ENCODE measurements at regions not wholly inside any gene's neighbourhood (a gene's known extent, or its start where the extent isn't known, plus 50 kb on each side); places are given as distances from the start of the nearest gene placed in this dataset.

GRCh38 chr12:87671757-87672156 lies 357.4 kb downstream of the C12orf50 start:
- Histone ChIP-seq H3K27ac (ENCODE audit: low read depth in 1 of 2, low read length in 2 of 2) (no peak overlapping the region), H3K36me3 (ENCODE audit: insufficient read depth, low read length) (no peaks in the 10 kb centered on the region), H3K4me1 (ENCODE audit: insufficient read depth, low read length) (no peaks in the 10 kb centered on the region), H3K27me3 (ENCODE audit: control insufficient read depth in 1 of 2, insufficient read depth in 2 of 2, low read length in 2 of 2) (no peaks in the 10 kb centered on the region), H3K9me3 (ENCODE audit: control insufficient read depth in 1 of 2, insufficient read depth in 1 of 2, low read length in 2 of 2) (no peaks in the 10 kb centered on the region), H3K4me3 (ENCODE audit: low read length) (no peak overlapping the region)
- POLR2A ChIA-PET = no interaction called here
- Mint-ChIP-seq H3K36me3 (ENCODE audit: low read depth) (no peaks in the 10 kb centered on the region), H3K27me3 (no peaks in the 10 kb centered on the region), H3K9me3 (no peaks in the 10 kb centered on the region), H3K4me3 (no peak overlapping the region), H3K4me1 (ENCODE audit: low read depth) (no peaks in the 10 kb centered on the region), H3K27ac (no peak overlapping the region)
- CTCF ChIA-PET = no interaction called here
- TF ChIP-seq, protein P1, sequence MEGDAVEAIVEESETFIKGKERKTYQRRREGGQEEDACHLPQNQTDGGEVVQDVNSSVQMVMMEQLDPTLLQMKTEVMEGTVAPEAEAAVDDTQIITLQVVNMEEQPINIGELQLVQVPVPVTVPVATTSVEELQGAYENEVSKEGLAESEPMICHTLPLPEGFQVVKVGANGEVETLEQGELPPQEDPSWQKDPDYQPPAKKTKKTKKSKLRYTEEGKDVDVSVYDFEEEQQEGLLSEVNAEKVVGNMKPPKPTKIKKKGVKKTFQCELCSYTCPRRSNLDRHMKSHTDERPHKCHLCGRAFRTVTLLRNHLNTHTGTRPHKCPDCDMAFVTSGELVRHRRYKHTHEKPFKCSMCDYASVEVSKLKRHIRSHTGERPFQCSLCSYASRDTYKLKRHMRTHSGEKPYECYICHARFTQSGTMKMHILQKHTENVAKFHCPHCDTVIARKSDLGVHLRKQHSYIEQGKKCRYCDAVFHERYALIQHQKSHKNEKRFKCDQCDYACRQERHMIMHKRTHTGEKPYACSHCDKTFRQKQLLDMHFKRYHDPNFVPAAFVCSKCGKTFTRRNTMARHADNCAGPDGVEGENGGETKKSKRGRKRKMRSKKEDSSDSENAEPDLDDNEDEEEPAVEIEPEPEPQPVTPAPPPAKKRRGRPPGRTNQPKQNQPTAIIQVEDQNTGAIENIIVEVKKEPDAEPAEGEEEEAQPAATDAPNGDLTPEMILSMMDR (IDR thresholded peaks at IDR 0.05) = no peak
- intact Hi-C loops (cut with DNase I, micrococcal nuclease) = no loop called here
- ATAC-seq (ENCODE audit: poor library complexity) (no peak), DNase-seq (no peak)

DNA sequence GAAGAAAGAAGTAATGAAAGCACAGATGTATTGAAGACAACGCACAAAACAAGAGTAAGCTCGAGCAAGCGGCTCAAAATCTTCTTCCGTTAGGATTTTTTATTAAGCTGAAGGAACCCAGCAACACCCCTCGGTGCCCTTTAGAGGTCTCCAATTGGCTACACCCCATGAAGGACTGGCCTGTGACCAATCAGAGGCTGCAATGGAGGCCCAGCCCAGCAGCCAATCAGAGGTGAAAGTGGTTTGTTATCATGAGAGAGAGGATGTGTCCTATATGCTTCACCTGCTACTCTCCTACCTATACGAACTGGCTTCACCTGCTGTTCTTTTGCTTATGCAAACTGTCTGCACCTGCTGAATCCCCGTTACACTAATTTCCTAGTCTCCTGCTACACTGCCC lies 358.8 kb downstream of the C12orf50 start:
- ATAC-seq (ENCODE audit: poor library complexity) (no peak), DNase-seq (no peak)
- H3K9me3 ChIP-seq (ENCODE audit: control insufficient read depth in 1 of 2, insufficient read depth in 1 of 2, low read length in 2 of 2) = no peaks in the 10 kb centered on the region
- H3K4me1 ChIP-seq (ENCODE audit: insufficient read depth, low read length) = no peaks in the 10 kb centered on the region
- H3K9me3 Mint-ChIP-seq = no peaks in the 10 kb centered on the region
- ChIA-PET CTCF (no interaction called here), POLR2A (no interaction called here)
- H3K27ac Mint-ChIP-seq = no peak overlapping the region
- H3K4me3 ChIP-seq (ENCODE audit: low read length) = no peak overlapping the region
- no peak overlapping the region for H3K4me3 Mint-ChIP-seq
- no peaks in the 10 kb centered on the region for H3K4me1 Mint-ChIP-seq (ENCODE audit: low read depth)
- H3K36me3 ChIP-seq (ENCODE audit: insufficient read depth, low read length) = no peaks in the 10 kb centered on the region
- H3K27ac ChIP-seq (ENCODE audit: low read depth in 1 of 2, low read length in 2 of 2) = no peak overlapping the region
- no peaks in the 10 kb centered on the region for H3K36me3 Mint-ChIP-seq (ENCODE audit: low read depth)
- TF ChIP-seq, protein P1 (IDR thresholded peaks at IDR 0.05) = no peak
- H3K27me3 Mint-ChIP-seq = no peaks in the 10 kb centered on the region
- no peaks in the 10 kb centered on the region for H3K27me3 ChIP-seq (ENCODE audit: control insufficient read depth in 1 of 2, insufficient read depth in 2 of 2, low read length in 2 of 2)
- intact Hi-C loops (cut with DNase I, micrococcal nuclease) = no loop called here

DNA sequence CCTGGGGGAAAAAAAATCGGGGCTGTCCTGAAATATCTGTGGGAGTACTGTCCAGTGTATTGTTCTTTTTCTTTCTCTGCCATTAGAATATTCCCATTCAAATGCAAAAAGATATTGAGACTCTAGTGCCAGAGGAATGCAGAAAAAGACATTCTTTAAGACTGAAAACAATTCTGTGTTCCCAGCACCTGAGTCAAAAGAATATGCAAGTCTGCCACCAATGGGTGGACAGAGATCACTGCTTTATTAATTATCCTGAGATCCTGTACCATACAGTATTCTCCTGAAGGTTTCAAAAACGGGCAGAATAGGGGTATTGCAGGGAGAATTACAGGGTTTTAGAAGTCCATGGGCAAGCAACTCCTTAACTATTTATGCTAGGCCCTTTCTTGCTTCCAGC lies 361.8 kb downstream of the C12orf50 start:
- Histone ChIP-seq H3K27ac (ENCODE audit: low read depth in 1 of 2, low read length in 2 of 2) (no peak overlapping the region), H3K36me3 (ENCODE audit: insufficient read depth, low read length) (no peaks in the 10 kb centered on the region), H3K4me1 (ENCODE audit: insufficient read depth, low read length) (no peaks in the 10 kb centered on the region), H3K27me3 (ENCODE audit: control insufficient read depth in 1 of 2, insufficient read depth in 2 of 2, low read length in 2 of 2) (no peaks in the 10 kb centered on the region), H3K9me3 (ENCODE audit: control insufficient read depth in 1 of 2, insufficient read depth in 1 of 2, low read length in 2 of 2) (no peaks in the 10 kb centered on the region), H3K4me3 (ENCODE audit: low read length) (no peak overlapping the region)
- ATAC-seq (ENCODE audit: poor library complexity) = no peak
- intact Hi-C loops (cut with DNase I, micrococcal nuclease) = no loop called here
- H3K27me3 Mint-ChIP-seq = no peaks in the 10 kb centered on the region
- no peaks in the 10 kb centered on the region for H3K36me3 Mint-ChIP-seq (ENCODE audit: low read depth)
- H3K4me1 Mint-ChIP-seq (ENCODE audit: low read depth) = no peaks in the 10 kb centered on the region
- ChIA-PET POLR2A (no interaction called here), CTCF (no interaction called here)
- H3K9me3 Mint-ChIP-seq = no peaks in the 10 kb centered on the region
- TF ChIP-seq, protein P1 (IDR thresholded peaks at IDR 0.05) = no peak
- no peak overlapping the region for H3K4me3 Mint-ChIP-seq
- H3K27ac Mint-ChIP-seq = no peak overlapping the region
- no peak for DNase-seq

Data from CD4-positive, alpha-beta T cell (primary cell).